HCT116 (cell line): ENCODE measurements at regions not wholly inside any gene's neighbourhood (a gene's known extent, or its start where the extent isn't known, plus 50 kb on each side); places are given as distances from the start of the nearest gene placed in this dataset.

Experiments
- ATAC-seq: fragments of 200-7000 bp; cut with Tn5 transposase; 2 replicates; pipeline ENCODE4 v1.9.1; 2020; ENCODE audit warnings: mild to moderate bottlenecking, moderate library complexity
- BruUV-seq: library from RNA; stranded (reverse); fragments of 400-500 nt; replicated peaks from 2 replicates; lab custom pipeline; 2021; lab: Mats Ljungman, UMichigan
- CTCF ChIA-PET: fragments of 300-600 bp; sonication (Branson Sonifier 250); formaldehyde crosslinking; loops from one replicate; lab custom pipeline; 2021; ENCODE audit warnings: antibody characterized with exemption; lab: Charles Lee
- POLR2A ChIA-PET: fragments of 300-600, 350-600 bp; sonication (Branson Sonifier 250); formaldehyde crosslinking; loops from one replicate; lab custom pipeline; 2021; ENCODE audit warnings: antibody characterized with exemption; lab: Charles Lee
- RAD21 ChIA-PET, 2 experiments: fragments of 300-600 bp; sonication (Branson Sonifier 250); formaldehyde crosslinking; loops; one replicate each; lab custom pipeline; 2023; ENCODE audit warnings: low total read pairs in 2 of 2; ENCODE audit not compliant: uncharacterized antibody in 2 of 2, unreplicated experiment in 2 of 2, low non-redundant PET in 1 of 2; lab: Charles Lee
- DNase-seq: peaks from one replicate; pipeline ENCODE4 v3.0.0-alpha.2; 2010; ENCODE audit warnings: low read depth, low spot score
- H2AFZ ChIP-seq: fragments of 200-600 bp; shearing (Covaris generic), sonication (generic); 2 replicates; pipeline ENCODE4 v1.6.1; 2017; ENCODE audit warnings: low read depth, mixed run types, mixed read lengths, antibody characterized with exemption, low read length; ENCODE audit not compliant: poor library complexity, severe bottlenecking
- H3K27ac ChIP-seq: 2 replicates; pipeline ENCODE4 v1.5.1; 2012; ENCODE audit warnings: low read depth, low read length
- H3K27me3 ChIP-seq: fragments of 200-600 bp; sonication (generic); 2 replicates; pipeline ENCODE4 v1.6.1; 2016; ENCODE audit warnings: mixed run types, low read length, mixed read lengths; ENCODE audit not compliant: insufficient read depth
- H3K36me3 ChIP-seq, 2 experiments: fragments of 200-500 bp in 1 of 2; fragments of 200-600 bp in 1 of 2; sonication (Bioruptor generic) in 1 of 2; sonication (generic) in 1 of 2; 2 replicates each; pipeline versions ENCODE4 v1.5.1 to v1.6.1; 2014 to 2016; ENCODE audit warnings: low read length in 2 of 2, inconsistent platforms in 1 of 2, mixed read lengths in 1 of 2, mixed run types in 1 of 2; ENCODE audit not compliant: insufficient read depth in 2 of 2, control insufficient read depth in 1 of 2
- H3K4me1 ChIP-seq, 2 experiments: fragments of 200-600 bp in 1 of 2; sonication (generic) in 1 of 2; 2 replicates each; pipeline versions ENCODE4 v1.5.1 to v1.6.1; 2012 to 2017; ENCODE audit warnings: low read length in 2 of 2, inconsistent platforms in 1 of 2, mild to moderate bottlenecking in 1 of 2, mixed read lengths in 1 of 2, mixed run types in 1 of 2, moderate library complexity in 1 of 2; ENCODE audit not compliant: insufficient read depth in 2 of 2, control insufficient read depth in 1 of 2
- H3K4me2 ChIP-seq: fragments of 200-600 bp; sonication (generic); 2 replicates; pipeline ENCODE4 v1.6.1; 2017; ENCODE audit warnings: mixed run types, low read length, mixed read lengths
- H3K4me3 ChIP-seq, 2 experiments: fragments of 200-600 bp in 1 of 2; sonication (generic) in 1 of 2; replicated peaks in 1 of 2; 2 replicates each; pipeline ENCODE4 v1.5.1; 2011 to 2016; ENCODE audit warnings: low read length in 2 of 2, control low read depth in 1 of 2, low read depth in 1 of 2, mild to moderate bottlenecking in 1 of 2, mixed read lengths in 1 of 2, mixed run types in 1 of 2
- H3K79me2 ChIP-seq: fragments of 200-600 bp; sonication (generic); 2 replicates; pipeline ENCODE4 v1.6.1; 2017; ENCODE audit warnings: mild to moderate bottlenecking, mixed run types, low read length, moderate library complexity, mixed read lengths; ENCODE audit not compliant: insufficient read depth
- H3K9ac ChIP-seq: fragments of 200-600 bp; sonication (generic); 2 replicates; pipeline ENCODE4 v1.6.1; 2016; ENCODE audit warnings: low read length, mixed read lengths
- H3K9me2 ChIP-seq: fragments of 200-600 bp; sonication (generic), shearing (Covaris generic); 2 replicates; pipeline ENCODE4 v1.6.1; 2017; ENCODE audit warnings: mixed run types, mild to moderate bottlenecking, moderate library complexity; ENCODE audit not compliant: insufficient read depth
- H3K9me3 ChIP-seq, 2 experiments: fragments of 200-500 bp in 1 of 2; fragments of 200-600 bp in 1 of 2; sonication (Bioruptor generic) in 1 of 2; sonication (generic) in 1 of 2; 2 replicates each; pipeline ENCODE4 v1.6.1; 2014 to 2017; ENCODE audit warnings: low read length in 2 of 2, mixed read lengths in 2 of 2, inconsistent platforms in 1 of 2, low read depth in 1 of 2, mild to moderate bottlenecking in 1 of 2, mixed run types in 1 of 2, moderate library complexity in 1 of 2; ENCODE audit not compliant: control insufficient read depth in 1 of 2, insufficient read depth in 1 of 2
- H4K20me1 ChIP-seq: fragments of 200-600 bp; sonication (generic), shearing (Covaris generic); 2 replicates; pipeline ENCODE4 v1.6.1; 2017; ENCODE audit warnings: mixed run types, mild to moderate bottlenecking, moderate library complexity; ENCODE audit not compliant: insufficient read depth
- CBX3 ChIP-seq: IDR thresholded peaks from 2 replicates; pipeline ENCODE4 v1.6.1; 2012; ENCODE audit warnings: low read depth
- MAX ChIP-seq: IDR thresholded peaks from 2 replicates; pipeline ENCODE4 v1.6.1; 2012
- POLR2A ChIP-seq: IDR thresholded peaks from 2 replicates; pipeline ENCODE4 v1.7.0; 2011; ENCODE audit warnings: borderline replicate concordance; ENCODE audit not compliant: insufficient read depth, insufficient read length; ENCODE audit errors: extremely low read depth
- POLR2AphosphoS5 ChIP-seq: IDR thresholded peaks from 2 replicates; pipeline ENCODE4 v1.6.1; 2011; ENCODE audit warnings: mild to moderate bottlenecking, low read depth, low read length, moderate library complexity
- REST ChIP-seq: IDR thresholded peaks from 2 replicates; pipeline ENCODE4 v1.6.1; 2012; ENCODE audit warnings: low read depth
- SIN3A ChIP-seq: IDR thresholded peaks from 2 replicates; pipeline ENCODE4 v1.6.1; 2012; ENCODE audit warnings: low read depth
- ZBTB33 ChIP-seq: IDR thresholded peaks from 2 replicates; pipeline ENCODE4 v1.6.1; 2011; ENCODE audit warnings: mild to moderate bottlenecking, low read length, moderate library complexity; ENCODE audit not compliant: insufficient replicate concordance; ENCODE audit errors: extremely low read depth
- ZFX ChIP-seq: fragments of 450-650 bp; IDR thresholded peaks from 2 replicates; pipeline ENCODE4 v1.6.1; 2017
- ZNF274 ChIP-seq: fragments of 200-500 bp; sonication (Bioruptor generic); IDR thresholded peaks from 2 replicates; pipeline ENCODE4 v1.6.1; 2014; ENCODE audit warnings: mild to moderate bottlenecking, low read depth, low read length, inconsistent platforms
- intact Hi-C: fragments of 100-400 bp; cut with micrococcal nuclease; formaldehyde crosslinking; loops from 2 replicates; pipeline ENCODE4 v1.10.0; 2022

GRCh38 chr10:120736377-120736776 lies 114.8 kb upstream of the WDR11 start:
- ChIA-PET POLR2A (no interaction called here), RAD21 (interaction anchor here in 1 of 2 experiments (0.6 kb wide), 1 partner anchor 218 kb away, joined by 3 read pairs; no protein-coding TSS in a partner anchor), CTCF (interaction anchor here (0.6 to 2.0 kb wide), 2 partner anchors 313 to 523 kb away, joined by 4 to 8 read pairs; no protein-coding TSS in a partner anchor)
- no peak for DNase-seq
- no TSS peak for BruUV-seq
- intact Hi-C loops, result loop anchor here (5.0 to 10.0 kb wide), 2 partner anchors 514 to 802 kb away; no protein-coding TSS in a partner anchor
- Histone ChIP-seq H3K4me1 (peaks cover 0 to 9% of the 10 kb centered on the region in 2 experiments; a peak in 1 of 4 replicates), H3K36me3 (no peaks in the 10 kb centered on the region), H3K4me3 (no peak overlapping the region), H3K79me2 (no peaks in the 10 kb centered on the region), H4K20me1 (no peaks in the 10 kb centered on the region), H3K9ac (no peak overlapping the region), H2AFZ (no peak overlapping the region), H3K9me3 (no peaks in the 10 kb centered on the region), H3K9me2 (no peaks in the 10 kb centered on the region), H3K4me2 (no peak overlapping the region), H3K27me3 (peaks cover 34% of the 10 kb centered on the region), H3K27ac (no peak overlapping the region)
- TF ChIP-seq POLR2A, result no peak
- TF ChIP-seq MAX, result no peak
- TF ChIP-seq ZFX, result no peak
- TF ChIP-seq ZBTB33, result no peak
- TF ChIP-seq REST, result no peak
- no peak for TF ChIP-seq SIN3A
- TF ChIP-seq CBX3, result no peak
- TF ChIP-seq POLR2AphosphoS5, result no peak
- TF ChIP-seq ZNF274, result no peak
- ATAC-seq, result peak; percentile 16; the same call in 1 of the 2 replicates
